ENCODE measurements at regions not wholly inside any gene's neighbourhood (a gene's known extent, or its start where the extent isn't known, plus 50 kb on each side); places are given as distances from the start of the nearest gene placed in this dataset.
A peak's percentile ranks its signal among the peaks of the same experiment; 100 is the strongest.

- no peak for ATAC-seq
- H3K4me1 ChIP-seq (ENCODE audit: insufficient read depth, low read length) = no peaks in the 10 kb centered on the region
- no TSS peak for BruUV-seq (replicated peaks)
- H3K79me2 ChIP-seq (ENCODE audit: insufficient read depth, low read length) = no peaks in the 10 kb centered on the region
- intact Hi-C loops (cut with micrococcal nuclease; ENCODE audit: unreplicated experiment) = no loop called here
- no peak for FAIRE-seq
- no peak overlapping the region for H2AFZ ChIP-seq (ENCODE audit: low read length)
- no peak overlapping the region for H3K27ac ChIP-seq (ENCODE audit: extremely low read length, insufficient read depth, low read length)
- no peak for DNase-seq (ENCODE audit: low spot score)
- no peak overlapping the region for H3K4me3 ChIP-seq (replicated peaks in 1 of 3; ENCODE audit: insufficient read depth in 1 of 3, low read depth in 2 of 3, low read length in 3 of 3)
- ChIA-PET CTCF (ENCODE audit: low intra/inter-chr PET ratio, low total read pairs) (no interaction called here), POLR2A (no interaction called here)
- H3K9me3 ChIP-seq (ENCODE audit: low read length) = no peaks in the 10 kb centered on the region
- no peak overlapping the region for H3K9ac ChIP-seq (ENCODE audit: insufficient read depth, low read depth, low read length)
- H3K4me2 ChIP-seq (ENCODE audit: low read depth, low read length) = no peak overlapping the region
- in situ Hi-C loops (cut with HindIII; ENCODE audit: extremely low pct_ligation_motif_present, low pct_unique_long_range_greater_than_20kb) = no loop called here
- no peaks in the 10 kb centered on the region for H4K20me1 ChIP-seq (ENCODE audit: insufficient read depth, low read length)
- H3K27me3 ChIP-seq (ENCODE audit: control insufficient read depth in 1 of 2, insufficient read depth in 2 of 2, low read length in 2 of 2) = no peaks in the 10 kb centered on the region
- WGBS (ENCODE audit: low lambda C conversion rate) = 5% methylated on average over 2 of the region's 2 CpGs
- TF ChIP-seq, protein P1, sequence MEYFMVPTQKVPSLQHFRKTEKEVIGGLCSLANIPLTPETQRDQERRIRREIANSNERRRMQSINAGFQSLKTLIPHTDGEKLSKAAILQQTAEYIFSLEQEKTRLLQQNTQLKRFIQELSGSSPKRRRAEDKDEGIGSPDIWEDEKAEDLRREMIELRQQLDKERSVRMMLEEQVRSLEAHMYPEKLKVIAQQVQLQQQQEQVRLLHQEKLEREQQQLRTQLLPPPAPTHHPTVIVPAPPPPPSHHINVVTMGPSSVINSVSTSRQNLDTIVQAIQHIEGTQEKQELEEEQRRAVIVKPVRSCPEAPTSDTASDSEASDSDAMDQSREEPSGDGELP (IDR thresholded peaks at IDR 0.05; ENCODE audit: borderline replicate concordance, low read depth) = peak; percentile 9; the same call in 1 of the 2 replicates
- TF ChIP-seq, protein P2, sequence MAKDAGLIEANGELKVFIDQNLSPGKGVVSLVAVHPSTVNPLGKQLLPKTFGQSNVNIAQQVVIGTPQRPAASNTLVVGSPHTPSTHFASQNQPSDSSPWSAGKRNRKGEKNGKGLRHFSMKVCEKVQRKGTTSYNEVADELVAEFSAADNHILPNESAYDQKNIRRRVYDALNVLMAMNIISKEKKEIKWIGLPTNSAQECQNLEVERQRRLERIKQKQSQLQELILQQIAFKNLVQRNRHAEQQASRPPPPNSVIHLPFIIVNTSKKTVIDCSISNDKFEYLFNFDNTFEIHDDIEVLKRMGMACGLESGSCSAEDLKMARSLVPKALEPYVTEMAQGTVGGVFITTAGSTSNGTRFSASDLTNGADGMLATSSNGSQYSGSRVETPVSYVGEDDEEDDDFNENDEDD (CRISPR knock-in tag; IDR thresholded peaks at IDR 0.05; ENCODE audit: borderline replicate concordance) = no peak
- no peak for TF ChIP-seq ZNF253 (CRISPR knock-in tag; IDR thresholded peaks at IDR 0.05; ENCODE audit: borderline replicate concordance)
- H3K36me3 ChIP-seq (replicated peaks in 1 of 2; ENCODE audit: control insufficient read depth in 1 of 2, insufficient read depth in 2 of 2, low read length in 2 of 2) = no peaks in the 10 kb centered on the region
These were observed 279.2 kb upstream of the CNR1 start for GRCh38 chr6:88445188-88445965.

DNA sequence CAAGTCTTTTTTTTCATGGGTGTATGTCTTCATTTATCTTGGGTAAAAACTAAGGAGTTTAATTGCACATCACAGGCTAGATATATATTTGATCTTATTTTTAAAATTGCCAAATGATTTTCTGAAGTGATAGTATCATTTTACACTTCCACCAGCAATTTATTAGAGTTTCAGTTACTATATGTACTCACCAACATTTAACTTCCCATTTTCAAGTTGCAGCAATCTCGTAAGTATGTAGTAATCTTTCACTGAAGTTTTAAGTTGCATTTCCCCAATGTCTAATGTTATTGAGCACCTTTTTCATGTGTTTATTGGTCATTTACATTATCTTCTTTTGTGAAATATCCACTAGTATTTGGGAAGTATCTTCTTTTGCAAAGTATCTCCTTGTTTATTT is 277.4 kb upstream of the CNR1 start:
- DNase-seq (ENCODE audit: low spot score) (no peak), FAIRE-seq (no peak)
- BruUV-seq (replicated peaks) = no TSS peak

More for the DNA sequence above, 277.4 kb upstream of the CNR1 start:
- Histone ChIP-seq H4K20me1 (ENCODE audit: insufficient read depth, low read length) (no peaks in the 10 kb centered on the region), H2AFZ (ENCODE audit: low read length) (no peak overlapping the region), H3K36me3 (replicated peaks in 1 of 2; ENCODE audit: control insufficient read depth in 1 of 2, insufficient read depth in 2 of 2, low read length in 2 of 2) (no peaks in the 10 kb centered on the region), H3K9me3 (ENCODE audit: low read length) (no peaks in the 10 kb centered on the region), H3K9ac (ENCODE audit: insufficient read depth, low read depth, low read length) (no peak overlapping the region), H3K4me2 (ENCODE audit: low read depth, low read length) (no peak overlapping the region), H3K79me2 (ENCODE audit: insufficient read depth, low read length) (no peaks in the 10 kb centered on the region), H3K27me3 (ENCODE audit: control insufficient read depth in 1 of 2, insufficient read depth in 2 of 2, low read length in 2 of 2) (no peaks in the 10 kb centered on the region), H3K4me3 (replicated peaks in 1 of 3; ENCODE audit: insufficient read depth in 1 of 3, low read depth in 2 of 3, low read length in 3 of 3) (no peak overlapping the region), H3K4me1 (ENCODE audit: insufficient read depth, low read length) (no peaks in the 10 kb centered on the region), H3K27ac (ENCODE audit: extremely low read length, insufficient read depth, low read length) (no peak overlapping the region)
- TF ChIP-seq RBM22 (optimal IDR thresholded peaks at IDR 0.05; ENCODE audit: low read length) (no peak), DNMT3B (CRISPR knock-in tag; conservative IDR thresholded peaks at IDR 0.05) (no peak), ZNF3 (CRISPR knock-in tag; IDR thresholded peaks at IDR 0.05) (no peak), SATB2 (CRISPR knock-in tag; IDR thresholded peaks at IDR 0.05) (no peak), ZNF839 (CRISPR knock-in tag; IDR thresholded peaks at IDR 0.05; ENCODE audit: borderline replicate concordance) (no peak), ZNF451 (CRISPR knock-in tag; IDR thresholded peaks at IDR 0.05) (no peak), KMT2A (CRISPR knock-in tag; IDR thresholded peaks at IDR 0.05) (no peak)
- 3% methylated on average over 1 of the region's 1 CpG for WGBS (ENCODE audit: low lambda C conversion rate)
- ATAC-seq = no peak
- in situ Hi-C loops (cut with HindIII; ENCODE audit: extremely low pct_ligation_motif_present, low pct_unique_long_range_greater_than_20kb) (no loop called here), intact Hi-C loops (cut with micrococcal nuclease; ENCODE audit: unreplicated experiment) (no loop called here)
- POLR2A ChIA-PET = no interaction called here
- CTCF ChIA-PET (ENCODE audit: low intra/inter-chr PET ratio, low total read pairs) = no interaction called here
